ENCODE measurements at regions not wholly inside any gene's neighbourhood (a gene's known extent, or its start where the extent isn't known, plus 50 kb on each side); places are given as distances from the start of the nearest gene placed in this dataset.
"Not testable (repeated sequence)": the region's sequence is repeated elsewhere in the genome, so short reads cannot be mapped to it uniquely, and the experiment has no call there.

- ChIA-PET CTCF (no interaction called here), POLR2A (no interaction called here)
- intact Hi-C loops (cut with micrococcal nuclease), result loop anchor here (5.0 kb wide), 2 partner anchors 174 to 379 kb away; no protein-coding TSS in a partner anchor
- no peak for TF ChIP-seq CTCF (IDR thresholded peaks at IDR 0.05; ENCODE audit: unreplicated experiment)
- H3K27ac Mint-ChIP-seq (ENCODE audit: low read depth, unreplicated experiment), result no peak overlapping the region
- DNase-seq (ENCODE audit: unreplicated experiment), result no peak
- H3K4me1 Mint-ChIP-seq (ENCODE audit: insufficient read depth, unreplicated experiment), result peaks cover 9% of the 10 kb centered on the region
- H3K36me3 Mint-ChIP-seq (ENCODE audit: insufficient read depth, unreplicated experiment), result peaks cover 6% of the 10 kb centered on the region
- no peaks in the 10 kb centered on the region for H3K9me3 Mint-ChIP-seq (ENCODE audit: unreplicated experiment)
- no TSS peak for BruUV-seq (replicated peaks)
- peaks cover 28% of the 10 kb centered on the region for H3K27me3 Mint-ChIP-seq (ENCODE audit: insufficient read depth, unreplicated experiment)
- no peak overlapping the region for H3K4me3 Mint-ChIP-seq (ENCODE audit: unreplicated experiment)
Observed at GRCh38 chr15:62250978-62251377, 85.9 kb upstream of the C2CD4B start.

- no peak for TF ChIP-seq CTCF (IDR thresholded peaks at IDR 0.05; ENCODE audit: unreplicated experiment)
- peaks cover 6% of the 10 kb centered on the region for H3K36me3 Mint-ChIP-seq (ENCODE audit: insufficient read depth, unreplicated experiment)
- ChIA-PET POLR2A (interaction anchor here (0.6 kb wide), 1 partner anchor 27 kb away, joined by 3 read pairs; no protein-coding TSS in a partner anchor), CTCF (interaction anchor here (0.5 to 2.3 kb wide), 9 partner anchors 9 to 128 kb away, joined by 3 to 13 read pairs (median 4); no protein-coding TSS in a partner anchor)
- no peak overlapping the region for H3K27ac Mint-ChIP-seq (ENCODE audit: low read depth, unreplicated experiment)
- no peak overlapping the region for H3K4me3 Mint-ChIP-seq (ENCODE audit: unreplicated experiment)
- H3K9me3 Mint-ChIP-seq (ENCODE audit: unreplicated experiment), result no peaks in the 10 kb centered on the region
- peaks cover 11% of the 10 kb centered on the region for H3K27me3 Mint-ChIP-seq (ENCODE audit: insufficient read depth, unreplicated experiment)
- H3K4me1 Mint-ChIP-seq (ENCODE audit: insufficient read depth, unreplicated experiment), result peaks cover 8% of the 10 kb centered on the region
- intact Hi-C loops (cut with micrococcal nuclease), result loop anchor here (5.0 kb wide), 2 partner anchors 176 to 381 kb away; no protein-coding TSS in a partner anchor
- DNase-seq (ENCODE audit: unreplicated experiment), result no peak
- BruUV-seq (replicated peaks), result no TSS peak
Observed at GRCh38 chr15:62253294-62253693, 88.2 kb upstream of the C2CD4B start.

GRCh38 chr15:62254137-62254934 lies 89.3 kb upstream of the C2CD4B start:
- BruUV-seq (replicated peaks), result no TSS peak
- TF ChIP-seq CTCF (IDR thresholded peaks at IDR 0.05; ENCODE audit: unreplicated experiment), result peak; percentile 70
- peaks cover 6% of the 10 kb centered on the region for H3K36me3 Mint-ChIP-seq (ENCODE audit: insufficient read depth, unreplicated experiment)
- peaks cover 11% of the 10 kb centered on the region for H3K27me3 Mint-ChIP-seq (ENCODE audit: insufficient read depth, unreplicated experiment)
- H3K4me1 Mint-ChIP-seq (ENCODE audit: insufficient read depth, unreplicated experiment), result no peaks in the 10 kb centered on the region
- ChIA-PET POLR2A (interaction anchor here (0.6 kb wide), 1 partner anchor 28 kb away, joined by 3 read pairs; no protein-coding TSS in a partner anchor), CTCF (interaction anchor here (0.5 to 2.3 kb wide), 22 partner anchors 9 to 1707 kb away, joined by 3 to 13 read pairs (median 4); no protein-coding TSS in a partner anchor)
- peaks cover under 1% of the 10 kb centered on the region for H3K9me3 Mint-ChIP-seq (ENCODE audit: unreplicated experiment)
- DNase-seq (ENCODE audit: unreplicated experiment), result peak; percentile 69
- no peak overlapping the region for H3K27ac Mint-ChIP-seq (ENCODE audit: low read depth, unreplicated experiment)
- no peak overlapping the region for H3K4me3 Mint-ChIP-seq (ENCODE audit: unreplicated experiment)
- intact Hi-C loops (cut with micrococcal nuclease), result loop anchor here (1.0 to 5.0 kb wide), 3 partner anchors 129 to 382 kb away; no protein-coding TSS in a partner anchor

- H3K27ac Mint-ChIP-seq (ENCODE audit: low read depth, unreplicated experiment); BruUV-seq (replicated peaks); H3K4me3 Mint-ChIP-seq (ENCODE audit: unreplicated experiment); H3K36me3 Mint-ChIP-seq (ENCODE audit: insufficient read depth, unreplicated experiment); H3K4me1 Mint-ChIP-seq (ENCODE audit: insufficient read depth, unreplicated experiment); intact Hi-C loops (cut with micrococcal nuclease); DNase-seq (ENCODE audit: unreplicated experiment); POLR2A ChIA-PET; H3K9me3 Mint-ChIP-seq (ENCODE audit: unreplicated experiment): not testable (repeated sequence)
- H3K27me3 Mint-ChIP-seq (ENCODE audit: insufficient read depth, unreplicated experiment), result peaks cover 11% of the 10 kb centered on the region
- CTCF ChIA-PET, result interaction anchor here (1.9 kb wide), 1 partner anchor 11 kb away, joined by 4 read pairs; no protein-coding TSS in a partner anchor
Observed at GRCh38 chr15:62256430-62256829, 91.3 kb upstream of the C2CD4B start.
